Hepatocyte (in vitro differentiated cells): ENCODE measurements at regions not wholly inside any gene's neighbourhood (a gene's known extent, or its start where the extent isn't known, plus 50 kb on each side); places are given as distances from the start of the nearest gene placed in this dataset.

Source experiments
- CTCF ChIP-seq: fragments of 200-600 bp; sonication (generic); IDR thresholded peaks from 2 replicates; pipeline ENCODE4 v1.5.1; 2016; ENCODE audit warnings: antibody characterized with exemption, mild to moderate bottlenecking; ENCODE audit not compliant: poor library complexity
- EZH2phosphoT487 ChIP-seq: fragments of 200-600 bp; sonication (generic); IDR thresholded peaks from one replicate; pipeline ENCODE4 v1.6.1; 2018; ENCODE audit warnings: antibody characterized with exemption, mild to moderate bottlenecking, low read depth, moderate library complexity; ENCODE audit not compliant: unreplicated experiment, severe bottlenecking

GRCh38 chr2:47257946-47258348 is 81.6 kb upstream of the CALM2 start:
- TF ChIP-seq CTCF (no peak), EZH2phosphoT487 (no peak)
